K562 (cell line): ENCODE measurements at regions not wholly inside any gene's neighbourhood (a gene's known extent, or its start where the extent isn't known, plus 50 kb on each side); places are given as distances from the start of the nearest gene placed in this dataset.

Source experiments
- CTBP1 ChIP-seq: fragments of 450-650 bp; IDR thresholded peaks from 2 replicates; pipeline ENCODE4 v1.6.1; 2016; ENCODE audit warnings: borderline replicate concordance
- NCOA6 ChIP-seq: fragments of 450-650 bp; IDR thresholded peaks from 2 replicates; pipeline ENCODE4 v1.6.1; 2017; ENCODE audit warnings: mild to moderate bottlenecking
- RHOXF2B ChIP-seq: fragments of 250-450 bp; sonication (Bioruptor Pico); conservative IDR thresholded peaks from 2 replicates; pipeline ENCODE4 v1.5.1; 2021
- TFAM ChIP-seq: fragments of 250-450 bp; sonication (Bioruptor Pico); conservative IDR thresholded peaks from 2 replicates; pipeline ENCODE4 v1.5.0; 2021; ENCODE audit warnings: mild to moderate bottlenecking, moderate library complexity
- THAP7 ChIP-seq: fragments of 250-450 bp; sonication (Bioruptor Pico); IDR thresholded peaks from 2 replicates; pipeline ENCODE4 v1.5.0; 2021
- XRCC5 ChIP-seq: fragments of 200-400 bp; formaldehyde crosslinking; IDR thresholded peaks from 2 replicates; pipeline ENCODE4 v1.6.1; 2017; ENCODE audit warnings: low read depth, mild to moderate bottlenecking, low read length
- ZNF121 ChIP-seq: sonication (generic); formaldehyde crosslinking; conservative IDR thresholded peaks from 2 replicates; pipeline ENCODE4 v1.8.0; 2022; ENCODE audit warnings: missing genetic modification reagents
- ZNF175 ChIP-seq: fragments of 200-800 bp; sonication (Bioruptor generic); IDR thresholded peaks from 2 replicates; pipeline ENCODE4 v1.6.1; 2016; ENCODE audit warnings: low read depth, mild to moderate bottlenecking, missing genetic modification characterization, missing compliant biosample characterization
- ZNF24 ChIP-seq: fragments of 450-650 bp; IDR thresholded peaks from 2 replicates; pipeline ENCODE4 v1.6.1; 2016
- ZNF589 ChIP-seq: fragments of 200-800 bp; sonication (Bioruptor generic); IDR thresholded peaks from 2 replicates; pipeline ENCODE4 v1.6.1; 2016; ENCODE audit warnings: low read depth, missing genetic modification characterization, missing compliant biosample characterization
- ZNF76 ChIP-seq: fragments of 250-450 bp; sonication (Bioruptor Pico); IDR thresholded peaks from 2 replicates; pipeline ENCODE4 v1.4.0; 2020; ENCODE audit warnings: mild to moderate bottlenecking, moderate library complexity, borderline replicate concordance
- TF ChIP-seq, protein P1 (sequence below): fragments of 250-450 bp; sonication (Bioruptor Pico); IDR thresholded peaks from 2 replicates; pipeline ENCODE4 v1.4.0; 2020
- TF ChIP-seq, protein P2 (sequence below): fragments of 250-450 bp; sonication (Bioruptor Pico); IDR thresholded peaks from 2 replicates; pipeline ENCODE4 v1.8.0; 2021; ENCODE audit warnings: borderline replicate concordance, mild to moderate bottlenecking, moderate library complexity; ENCODE audit not compliant: poor library complexity, severe bottlenecking

GRCh38 chr1:168960114-168960513, 146.4 kb upstream of the ATP1B1 start (continued):
- TF ChIP-seq THAP7 (no peak), ZNF121 (CRISPR knock-in tag) (no peak), NCOA6 (no peak), ZNF24 (no peak), ZNF589 (CRISPR knock-in tag) (no peak), CTBP1 (no peak), TFAM (CRISPR knock-in tag) (no peak), ZNF76 (no peak), XRCC5 (no peak), ZNF175 (no peak), RHOXF2B (CRISPR knock-in tag) (no peak)
- TF ChIP-seq, protein P1, sequence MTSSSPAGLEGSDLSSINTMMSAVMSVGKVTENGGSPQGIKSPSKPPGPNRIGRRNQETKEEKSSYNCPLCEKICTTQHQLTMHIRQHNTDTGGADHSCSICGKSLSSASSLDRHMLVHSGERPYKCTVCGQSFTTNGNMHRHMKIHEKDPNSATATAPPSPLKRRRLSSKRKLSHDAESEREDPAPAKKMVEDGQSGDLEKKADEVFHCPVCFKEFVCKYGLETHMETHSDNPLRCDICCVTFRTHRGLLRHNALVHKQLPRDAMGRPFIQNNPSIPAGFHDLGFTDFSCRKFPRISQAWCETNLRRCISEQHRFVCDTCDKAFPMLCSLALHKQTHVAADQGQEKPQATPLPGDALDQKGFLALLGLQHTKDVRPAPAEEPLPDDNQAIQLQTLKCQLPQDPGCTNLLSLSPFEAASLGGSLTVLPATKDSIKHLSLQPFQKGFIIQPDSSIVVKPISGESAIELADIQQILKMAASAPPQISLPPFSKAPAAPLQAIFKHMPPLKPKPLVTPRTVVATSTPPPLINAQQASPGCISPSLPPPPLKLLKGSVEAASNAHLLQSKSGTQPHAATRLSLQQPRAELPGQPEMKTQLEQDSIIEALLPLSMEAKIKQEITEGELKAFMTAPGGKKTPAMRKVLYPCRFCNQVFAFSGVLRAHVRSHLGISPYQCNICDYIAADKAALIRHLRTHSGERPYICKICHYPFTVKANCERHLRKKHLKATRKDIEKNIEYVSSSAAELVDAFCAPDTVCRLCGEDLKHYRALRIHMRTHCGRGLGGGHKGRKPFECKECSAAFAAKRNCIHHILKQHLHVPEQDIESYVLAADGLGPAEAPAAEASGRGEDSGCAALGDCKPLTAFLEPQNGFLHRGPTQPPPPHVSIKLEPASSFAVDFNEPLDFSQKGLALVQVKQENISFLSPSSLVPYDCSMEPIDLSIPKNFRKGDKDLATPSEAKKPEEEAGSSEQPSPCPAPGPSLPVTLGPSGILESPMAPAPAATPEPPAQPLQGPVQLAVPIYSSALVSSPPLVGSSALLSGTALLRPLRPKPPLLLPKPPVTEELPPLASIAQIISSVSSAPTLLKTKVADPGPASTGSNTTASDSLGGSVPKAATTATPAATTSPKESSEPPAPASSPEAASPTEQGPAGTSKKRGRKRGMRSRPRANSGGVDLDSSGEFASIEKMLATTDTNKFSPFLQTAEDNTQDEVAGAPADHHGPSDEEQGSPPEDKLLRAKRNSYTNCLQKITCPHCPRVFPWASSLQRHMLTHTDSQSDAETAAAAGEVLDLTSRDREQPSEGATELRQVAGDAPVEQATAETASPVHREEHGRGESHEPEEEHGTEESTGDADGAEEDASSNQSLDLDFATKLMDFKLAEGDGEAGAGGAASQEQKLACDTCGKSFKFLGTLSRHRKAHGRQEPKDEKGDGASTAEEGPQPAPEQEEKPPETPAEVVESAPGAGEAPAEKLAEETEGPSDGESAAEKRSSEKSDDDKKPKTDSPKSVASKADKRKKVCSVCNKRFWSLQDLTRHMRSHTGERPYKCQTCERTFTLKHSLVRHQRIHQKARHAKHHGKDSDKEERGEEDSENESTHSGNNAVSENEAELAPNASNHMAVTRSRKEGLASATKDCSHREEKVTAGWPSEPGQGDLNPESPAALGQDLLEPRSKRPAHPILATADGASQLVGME, result no peak
- TF ChIP-seq, protein P2, sequence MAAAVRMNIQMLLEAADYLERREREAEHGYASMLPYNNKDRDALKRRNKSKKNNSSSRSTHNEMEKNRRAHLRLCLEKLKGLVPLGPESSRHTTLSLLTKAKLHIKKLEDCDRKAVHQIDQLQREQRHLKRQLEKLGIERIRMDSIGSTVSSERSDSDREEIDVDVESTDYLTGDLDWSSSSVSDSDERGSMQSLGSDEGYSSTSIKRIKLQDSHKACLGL (CRISPR knock-in tag), result no peak
- TF ChIP-seq, all 486 proteins: peak for 0
